HFF-Myc (cell line): ENCODE measurements at regions not wholly inside any gene's neighbourhood (a gene's known extent, or its start where the extent isn't known, plus 50 kb on each side); places are given as distances from the start of the nearest gene placed in this dataset.

Source experiments
- DNase-seq: peaks from one replicate; pipeline ENCODE4 v3.0.0-alpha.2; 2011; ENCODE audit warnings: low read depth; ENCODE audit errors: extremely low read depth
- H3K4me3 ChIP-seq: replicated peaks from 2 replicates; pipeline ENCODE4 v1.5.1; 2011; ENCODE audit warnings: low read depth, mild to moderate bottlenecking, control low read depth, low read length
- CTCF ChIP-seq: IDR thresholded peaks from 2 replicates; pipeline ENCODE4 v1.5.1; 2012; ENCODE audit warnings: mild to moderate bottlenecking, low read depth, low read length, control low read depth; ENCODE audit errors: missing control alignments

GRCh38 chr3:147735616-147736015 lies 326.5 kb downstream of the ZIC1 start:
- no peak for DNase-seq
- H3K4me3 ChIP-seq: no peak overlapping the region
- TF ChIP-seq CTCF: no peak

- no peak for DNase-seq
- H3K4me3 ChIP-seq: no peak overlapping the region
- TF ChIP-seq CTCF: no peak
Measured at GRCh38 chr3:147736226-147736625, 327.1 kb downstream of the ZIC1 start.

GRCh38 chr3:147737376-147737775 lies 328.2 kb downstream of the ZIC1 start:
- TF ChIP-seq CTCF: no peak
- DNase-seq: no peak
- H3K4me3 ChIP-seq: no peak overlapping the region

- DNase-seq: no peak
- TF ChIP-seq CTCF: no peak
- no peak overlapping the region for H3K4me3 ChIP-seq
Measured at GRCh38 chr3:147740928-147741327, 331.8 kb downstream of the ZIC1 start.

- TF ChIP-seq CTCF: no peak
- DNase-seq: no peak
- no peak overlapping the region for H3K4me3 ChIP-seq
Measured at GRCh38 chr3:147744967-147745366, 335.8 kb downstream of the ZIC1 start.

- DNase-seq: no peak
- H3K4me3 ChIP-seq: no peak overlapping the region
- TF ChIP-seq CTCF: no peak
Measured at GRCh38 chr3:147755310-147755709, 346.1 kb downstream of the ZIC1 start.

GRCh38 chr3:147756476-147756875 lies 347.3 kb downstream of the ZIC1 start:
- TF ChIP-seq CTCF: no peak
- DNase-seq: no peak

More at GRCh38 chr3:147756476-147756875, 347.3 kb downstream of the ZIC1 start:
- no peak overlapping the region for H3K4me3 ChIP-seq
